HepG2 (cell line): ENCODE measurements at regions not wholly inside any gene's neighbourhood (a gene's known extent, or its start where the extent isn't known, plus 50 kb on each side); places are given as distances from the start of the nearest gene placed in this dataset.

ENCODE experiments used
- ATAC-seq: fragments of 200-7000 bp; cut with Tn5 transposase; 3 replicates; pipeline ENCODE4 v1.9.1; 2020; ENCODE audit warnings: mild to moderate bottlenecking, moderate library complexity
- BruUV-seq: library from RNA; stranded (reverse); fragments of 400-500 nt; replicated peaks from 2 replicates; lab custom pipeline; 2021; lab: Mats Ljungman, UMichigan
- CTCF ChIA-PET: fragments of 300-600 bp; formaldehyde crosslinking; extraction: SDS; loops from one replicate; lab custom pipeline; 2021; ENCODE audit warnings: low total read pairs, inconsistent platforms, low intra/inter-chr PET ratio; lab: Yijun Ruan, JAX
- POLR2A ChIA-PET: fragments of 350-600 bp; sonication (Branson Sonifier 250); formaldehyde crosslinking; loops from one replicate; lab custom pipeline; 2020; ENCODE audit warnings: antibody characterized with exemption, inconsistent platforms; lab: Yijun Ruan, JAX
- DNase-seq: peaks from one replicate; pipeline ENCODE4 v3.0.0-alpha.2; 2015; ENCODE audit warnings: low spot score
- FAIRE-seq: peaks from 3 replicates; lab custom pipeline; 2011; peaks lifted over from hg19 to GRCh38; lab: Jason Lieb, UNC
- H2AFZ ChIP-seq: one replicate; pipeline ENCODE4 v1.6.1; 2011; ENCODE audit warnings: low read length, inconsistent platforms
- H3K27ac ChIP-seq: fragments of 300-600 bp; 3 replicates; pipeline ENCODE4 v1.8.0; 2011; ENCODE audit warnings: mixed run types, mild to moderate bottlenecking, mixed read lengths, low read length, inconsistent platforms; ENCODE audit not compliant: insufficient read depth; ENCODE audit errors: extremely low read length
- H3K27me3 ChIP-seq, 2 experiments: fragments of 200-600 bp in 1 of 2; 2 replicates in 1 of 2; 3 replicates in 1 of 2; pipeline versions ENCODE4 v1.6.0 to v1.8.0; 2011; ENCODE audit warnings: low read length in 2 of 2, mild to moderate bottlenecking in 2 of 2, moderate library complexity in 2 of 2, inconsistent platforms in 1 of 2; ENCODE audit not compliant: insufficient read depth in 2 of 2, control insufficient read depth in 1 of 2
- H3K36me3 ChIP-seq, 2 experiments: fragments of 200-600 bp in 1 of 2; replicated peaks in 1 of 2; 2 replicates in 1 of 2; 3 replicates in 1 of 2; pipeline versions ENCODE4 v1.5.1 to v1.8.0; 2011; ENCODE audit warnings: low read length in 2 of 2, inconsistent platforms in 1 of 2; ENCODE audit not compliant: insufficient read depth in 2 of 2, control insufficient read depth in 1 of 2
- H3K4me1 ChIP-seq: 2 replicates; pipeline ENCODE4 v1.5.1; 2012; ENCODE audit warnings: low read length, inconsistent platforms; ENCODE audit not compliant: insufficient read depth
- H3K4me2 ChIP-seq: 2 replicates; pipeline ENCODE4 v1.6.0; 2011; ENCODE audit warnings: low read depth, low read length, inconsistent platforms
- H3K4me3 ChIP-seq, 3 experiments: fragments of 200-600 bp in 1 of 3; sonication (generic), shearing (Covaris generic) in 1 of 3; replicated peaks in 1 of 3; 2 replicates each; pipeline ENCODE4 v1.5.1; 2011 to 2016; ENCODE audit warnings: low read length in 3 of 3, inconsistent platforms in 2 of 3, low read depth in 2 of 3, mild to moderate bottlenecking in 2 of 3, control low read depth in 1 of 3, mixed read lengths in 1 of 3; ENCODE audit not compliant: insufficient read depth in 1 of 3
- H3K79me2 ChIP-seq: one replicate; pipeline ENCODE4 v1.6.1; 2011; ENCODE audit warnings: low read length, inconsistent platforms; ENCODE audit not compliant: insufficient read depth
- H3K9ac ChIP-seq: 2 replicates; pipeline ENCODE4 v1.6.0; 2011; ENCODE audit warnings: mild to moderate bottlenecking, low read depth, low read length, inconsistent platforms; ENCODE audit not compliant: insufficient read depth
- H3K9me3 ChIP-seq: 2 replicates; pipeline ENCODE4 v1.5.1; 2012; ENCODE audit warnings: mild to moderate bottlenecking, low read length
- H4K20me1 ChIP-seq: 2 replicates; pipeline ENCODE4 v1.6.0; 2011; ENCODE audit warnings: inconsistent platforms, mild to moderate bottlenecking, low read length, moderate library complexity; ENCODE audit not compliant: insufficient read depth
- HNRNPH1 ChIP-seq: fragments of 200-400 bp; formaldehyde crosslinking; optimal IDR thresholded peaks from 2 replicates; pipeline ENCODE3; 2017; ENCODE audit warnings: mild to moderate bottlenecking, low read depth, low read length
- MTF2 ChIP-seq: sonication (generic); formaldehyde crosslinking; IDR thresholded peaks from 2 replicates; pipeline ENCODE4 v1.5.0; 2020; ENCODE audit warnings: missing genetic modification reagents, borderline replicate concordance
- RBAK ChIP-seq: sonication (generic); formaldehyde crosslinking; IDR thresholded peaks from 2 replicates; pipeline ENCODE4 v1.5.1; 2020; ENCODE audit warnings: mild to moderate bottlenecking, missing genetic modification reagents
- RFX3 ChIP-seq: IDR thresholded peaks from 2 replicates; pipeline ENCODE4 v1.6.1; 2016; ENCODE audit warnings: missing biosample characterization, missing genetic modification reagents
- SP4 ChIP-seq: sonication (generic); formaldehyde crosslinking; IDR thresholded peaks from 2 replicates; pipeline ENCODE4 v1.8.1; 2023; ENCODE audit warnings: mild to moderate bottlenecking, missing genetic modification reagents
- ZNF160 ChIP-seq: sonication (generic); formaldehyde crosslinking; IDR thresholded peaks from 2 replicates; pipeline ENCODE4 v1.8.0; 2022; ENCODE audit warnings: mild to moderate bottlenecking, inconsistent platforms, missing genetic modification reagents
- ZNF225 ChIP-seq: sonication (generic); formaldehyde crosslinking; IDR thresholded peaks from 2 replicates; pipeline ENCODE4 v1.4.0; 2020; ENCODE audit warnings: mild to moderate bottlenecking, missing genetic modification reagents
- WGBS: methylation state at CpG from one replicate; pipeline ENCODE4 v1.1.6; 2017; ENCODE audit warnings: low lambda C conversion rate; 5-methylcytosine and 5-hydroxymethylcytosine counted together
- in situ Hi-C: cut with HindIII; loops from 2 replicates; pipeline ENCODE4 v1.10.0; 2017; ENCODE audit warnings: low pct_unique_long_range_greater_than_20kb; ENCODE audit not compliant: extremely low pct_ligation_motif_present
- intact Hi-C: fragments of 100-400 bp; cut with micrococcal nuclease; formaldehyde crosslinking; loops from one replicate; pipeline ENCODE4 v1.10.0; 2022; ENCODE audit not compliant: unreplicated experiment
- TF ChIP-seq, protein P1 (sequence below): sonication (generic); formaldehyde crosslinking; conservative IDR thresholded peaks from 2 replicates; pipeline ENCODE4 v1.8.1; 2023; ENCODE audit warnings: missing genetic modification reagents
- TF ChIP-seq, protein P2 (sequence below): sonication (generic); formaldehyde crosslinking; IDR thresholded peaks from 2 replicates; pipeline ENCODE4 v1.4.0; 2020; ENCODE audit warnings: mild to moderate bottlenecking, missing genetic modification reagents, borderline replicate concordance
- TF ChIP-seq, protein P3 (sequence below): sonication (generic); formaldehyde crosslinking; IDR thresholded peaks from 2 replicates; pipeline ENCODE4 v1.4.0; 2020; ENCODE audit warnings: mild to moderate bottlenecking, missing genetic modification reagents
- TF ChIP-seq, protein P4 (sequence below): sonication (generic); formaldehyde crosslinking; IDR thresholded peaks from 2 replicates; pipeline ENCODE4 v1.4.0; 2020; ENCODE audit warnings: missing genetic modification reagents

DNA sequence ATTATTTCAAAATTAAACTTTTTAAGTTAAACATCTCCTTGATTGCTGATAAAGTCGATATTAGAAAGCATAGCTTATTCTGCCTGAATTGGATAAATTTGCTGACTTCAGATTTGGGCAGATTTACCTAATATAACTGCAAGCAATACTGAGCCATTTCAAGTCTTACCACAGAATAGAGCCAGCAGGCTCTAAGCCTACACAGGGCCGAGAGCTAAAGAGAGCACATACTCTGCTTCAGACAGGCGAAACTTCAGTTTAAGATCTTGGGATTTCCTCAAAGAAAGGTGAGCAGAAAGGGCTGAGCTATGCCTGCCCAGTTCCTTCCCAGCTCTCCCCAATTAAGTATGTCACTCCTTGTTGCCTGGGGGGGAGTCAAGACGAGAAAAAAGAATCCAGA, 240.6 kb upstream of the NOCT start:
- Histone ChIP-seq H3K27ac (no peak overlapping the region), H3K36me3 (no peaks in the 10 kb centered on the region), H2AFZ (no peak overlapping the region), H3K27me3 (peaks cover 0 to 7% of the 10 kb centered on the region in 2 experiments; a peak in 2 of 5 replicates), H4K20me1 (no peaks in the 10 kb centered on the region), H3K4me3 (no peak overlapping the region), H3K4me2 (no peak overlapping the region), H3K4me1 (no peaks in the 10 kb centered on the region), H3K9ac (no peak overlapping the region), H3K79me2 (no peaks in the 10 kb centered on the region), H3K9me3 (no peaks in the 10 kb centered on the region)
- POLR2A ChIA-PET = no interaction called here
- ATAC-seq (no peak), DNase-seq (no peak), FAIRE-seq (no peak)
- in situ Hi-C loops = no loop called here
- 2% methylated on average over 4 of the region's 4 CpGs for WGBS
- CTCF ChIA-PET = no interaction called here
- no TSS peak for BruUV-seq
- intact Hi-C loops = no loop called here
- TF ChIP-seq RFX3 (CRISPR knock-in tag) (no peak), ZNF225 (no peak), RBAK (CRISPR knock-in tag) (no peak), ZNF160 (no peak), MTF2 (no peak), HNRNPH1 (no peak), SP4 (CRISPR knock-in tag) (no peak)
- TF ChIP-seq, protein P1, sequence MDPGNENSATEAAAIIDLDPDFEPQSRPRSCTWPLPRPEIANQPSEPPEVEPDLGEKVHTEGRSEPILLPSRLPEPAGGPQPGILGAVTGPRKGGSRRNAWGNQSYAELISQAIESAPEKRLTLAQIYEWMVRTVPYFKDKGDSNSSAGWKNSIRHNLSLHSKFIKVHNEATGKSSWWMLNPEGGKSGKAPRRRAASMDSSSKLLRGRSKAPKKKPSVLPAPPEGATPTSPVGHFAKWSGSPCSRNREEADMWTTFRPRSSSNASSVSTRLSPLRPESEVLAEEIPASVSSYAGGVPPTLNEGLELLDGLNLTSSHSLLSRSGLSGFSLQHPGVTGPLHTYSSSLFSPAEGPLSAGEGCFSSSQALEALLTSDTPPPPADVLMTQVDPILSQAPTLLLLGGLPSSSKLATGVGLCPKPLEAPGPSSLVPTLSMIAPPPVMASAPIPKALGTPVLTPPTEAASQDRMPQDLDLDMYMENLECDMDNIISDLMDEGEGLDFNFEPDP (CRISPR knock-in tag) = no peak
- TF ChIP-seq, protein P2, sequence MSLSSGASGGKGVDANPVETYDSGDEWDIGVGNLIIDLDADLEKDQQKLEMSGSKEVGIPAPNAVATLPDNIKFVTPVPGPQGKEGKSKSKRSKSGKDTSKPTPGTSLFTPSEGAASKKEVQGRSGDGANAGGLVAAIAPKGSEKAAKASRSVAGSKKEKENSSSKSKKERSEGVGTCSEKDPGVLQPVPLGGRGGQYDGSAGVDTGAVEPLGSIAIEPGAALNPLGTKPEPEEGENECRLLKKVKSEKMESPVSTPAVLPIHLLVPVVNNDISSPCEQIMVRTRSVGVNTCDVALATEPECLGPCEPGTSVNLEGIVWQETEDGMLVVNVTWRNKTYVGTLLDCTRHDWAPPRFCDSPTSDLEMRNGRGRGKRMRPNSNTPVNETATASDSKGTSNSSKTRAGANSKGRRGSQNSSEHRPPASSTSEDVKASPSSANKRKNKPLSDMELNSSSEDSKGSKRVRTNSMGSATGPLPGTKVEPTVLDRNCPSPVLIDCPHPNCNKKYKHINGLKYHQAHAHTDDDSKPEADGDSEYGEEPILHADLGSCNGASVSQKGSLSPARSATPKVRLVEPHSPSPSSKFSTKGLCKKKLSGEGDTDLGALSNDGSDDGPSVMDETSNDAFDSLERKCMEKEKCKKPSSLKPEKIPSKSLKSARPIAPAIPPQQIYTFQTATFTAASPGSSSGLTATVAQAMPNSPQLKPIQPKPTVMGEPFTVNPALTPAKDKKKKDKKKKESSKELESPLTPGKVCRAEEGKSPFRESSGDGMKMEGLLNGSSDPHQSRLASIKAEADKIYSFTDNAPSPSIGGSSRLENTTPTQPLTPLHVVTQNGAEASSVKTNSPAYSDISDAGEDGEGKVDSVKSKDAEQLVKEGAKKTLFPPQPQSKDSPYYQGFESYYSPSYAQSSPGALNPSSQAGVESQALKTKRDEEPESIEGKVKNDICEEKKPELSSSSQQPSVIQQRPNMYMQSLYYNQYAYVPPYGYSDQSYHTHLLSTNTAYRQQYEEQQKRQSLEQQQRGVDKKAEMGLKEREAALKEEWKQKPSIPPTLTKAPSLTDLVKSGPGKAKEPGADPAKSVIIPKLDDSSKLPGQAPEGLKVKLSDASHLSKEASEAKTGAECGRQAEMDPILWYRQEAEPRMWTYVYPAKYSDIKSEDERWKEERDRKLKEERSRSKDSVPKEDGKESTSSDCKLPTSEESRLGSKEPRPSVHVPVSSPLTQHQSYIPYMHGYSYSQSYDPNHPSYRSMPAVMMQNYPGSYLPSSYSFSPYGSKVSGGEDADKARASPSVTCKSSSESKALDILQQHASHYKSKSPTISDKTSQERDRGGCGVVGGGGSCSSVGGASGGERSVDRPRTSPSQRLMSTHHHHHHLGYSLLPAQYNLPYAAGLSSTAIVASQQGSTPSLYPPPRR = no peak
- TF ChIP-seq, protein P3, sequence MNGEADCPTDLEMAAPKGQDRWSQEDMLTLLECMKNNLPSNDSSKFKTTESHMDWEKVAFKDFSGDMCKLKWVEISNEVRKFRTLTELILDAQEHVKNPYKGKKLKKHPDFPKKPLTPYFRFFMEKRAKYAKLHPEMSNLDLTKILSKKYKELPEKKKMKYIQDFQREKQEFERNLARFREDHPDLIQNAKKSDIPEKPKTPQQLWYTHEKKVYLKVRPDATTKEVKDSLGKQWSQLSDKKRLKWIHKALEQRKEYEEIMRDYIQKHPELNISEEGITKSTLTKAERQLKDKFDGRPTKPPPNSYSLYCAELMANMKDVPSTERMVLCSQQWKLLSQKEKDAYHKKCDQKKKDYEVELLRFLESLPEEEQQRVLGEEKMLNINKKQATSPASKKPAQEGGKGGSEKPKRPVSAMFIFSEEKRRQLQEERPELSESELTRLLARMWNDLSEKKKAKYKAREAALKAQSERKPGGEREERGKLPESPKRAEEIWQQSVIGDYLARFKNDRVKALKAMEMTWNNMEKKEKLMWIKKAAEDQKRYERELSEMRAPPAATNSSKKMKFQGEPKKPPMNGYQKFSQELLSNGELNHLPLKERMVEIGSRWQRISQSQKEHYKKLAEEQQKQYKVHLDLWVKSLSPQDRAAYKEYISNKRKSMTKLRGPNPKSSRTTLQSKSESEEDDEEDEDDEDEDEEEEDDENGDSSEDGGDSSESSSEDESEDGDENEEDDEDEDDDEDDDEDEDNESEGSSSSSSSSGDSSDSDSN (CRISPR knock-in tag) = no peak
- TF ChIP-seq, protein P4, sequence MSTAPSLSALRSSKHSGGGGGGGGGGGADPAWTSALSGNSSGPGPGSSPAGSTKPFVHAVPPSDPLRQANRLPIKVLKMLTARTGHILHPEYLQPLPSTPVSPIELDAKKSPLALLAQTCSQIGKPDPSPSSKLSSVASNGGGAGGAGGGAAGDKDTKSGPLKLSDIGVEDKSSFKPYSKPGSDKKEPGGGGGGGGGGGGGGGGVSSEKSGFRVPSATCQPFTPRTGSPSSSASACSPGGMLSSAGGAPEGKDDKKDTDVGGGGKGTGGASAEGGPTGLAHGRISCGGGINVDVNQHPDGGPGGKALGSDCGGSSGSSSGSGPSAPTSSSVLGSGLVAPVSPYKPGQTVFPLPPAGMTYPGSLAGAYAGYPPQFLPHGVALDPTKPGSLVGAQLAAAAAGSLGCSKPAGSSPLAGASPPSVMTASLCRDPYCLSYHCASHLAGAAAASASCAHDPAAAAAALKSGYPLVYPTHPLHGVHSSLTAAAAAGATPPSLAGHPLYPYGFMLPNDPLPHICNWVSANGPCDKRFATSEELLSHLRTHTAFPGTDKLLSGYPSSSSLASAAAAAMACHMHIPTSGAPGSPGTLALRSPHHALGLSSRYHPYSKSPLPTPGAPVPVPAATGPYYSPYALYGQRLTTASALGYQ (CRISPR knock-in tag) = no peak
